Astrocyte (in vitro differentiated cells and primary cell): ENCODE measurements at regions not wholly inside any gene's neighbourhood (a gene's known extent, or its start where the extent isn't known, plus 50 kb on each side); places are given as distances from the start of the nearest gene placed in this dataset.

Experiments
- DNase-seq: peaks from one replicate; pipeline ENCODE4 v3.0.0-alpha.2; 2010; ENCODE audit warnings: low read depth
- FAIRE-seq: peaks from 2 replicates; lab custom pipeline; 2011; peaks lifted over from hg19 to GRCh38; lab: Jason Lieb, UNC
- H2AFZ ChIP-seq: 2 replicates; pipeline ENCODE4 v1.6.0; 2012; ENCODE audit warnings: low read depth, low read length, inconsistent platforms
- H3K27ac ChIP-seq: 2 replicates; pipeline ENCODE4 v1.5.1; 2011; ENCODE audit warnings: low read depth, low read length, inconsistent platforms
- H3K27me3 ChIP-seq: 2 replicates; pipeline ENCODE4 v1.6.0; 2011; ENCODE audit warnings: low read length, inconsistent platforms; ENCODE audit not compliant: insufficient read depth
- H3K36me3 ChIP-seq: 2 replicates; pipeline ENCODE4 v1.5.1; 2011; ENCODE audit warnings: low read length, inconsistent platforms; ENCODE audit not compliant: insufficient read depth
- H3K4me1 ChIP-seq: 2 replicates; pipeline ENCODE4 v1.5.1; 2011; ENCODE audit warnings: low read length, inconsistent platforms; ENCODE audit not compliant: insufficient read depth
- H3K4me2 ChIP-seq: 2 replicates; pipeline ENCODE4 v1.6.0; 2012; ENCODE audit warnings: low read length, inconsistent platforms
- H3K4me3 ChIP-seq: 2 replicates; pipeline ENCODE4 v1.5.1; 2011; ENCODE audit warnings: low read depth, mild to moderate bottlenecking, low read length, inconsistent platforms; ENCODE audit not compliant: insufficient read depth
- H3K79me2 ChIP-seq: 2 replicates; pipeline ENCODE4 v1.6.0; 2012; ENCODE audit warnings: mild to moderate bottlenecking, low read length, inconsistent platforms; ENCODE audit not compliant: insufficient read depth
- H3K9ac ChIP-seq: 2 replicates; pipeline ENCODE4 v1.6.0; 2012; ENCODE audit warnings: mild to moderate bottlenecking, low read length, inconsistent platforms
- H3K9me3 ChIP-seq: 2 replicates; pipeline ENCODE4 v1.5.1; 2012; ENCODE audit warnings: low read depth, mild to moderate bottlenecking, low read length, inconsistent platforms; ENCODE audit not compliant: insufficient read depth
- H4K20me1 ChIP-seq: 2 replicates; pipeline ENCODE4 v1.6.0; 2012; ENCODE audit warnings: low read length, inconsistent platforms; ENCODE audit not compliant: insufficient read depth
- H3K27ac Mint-ChIP-seq: one replicate; pipeline ENCODE4 v1.8.0; 2021; ENCODE audit warnings: mild to moderate bottlenecking, mixed read lengths; ENCODE audit not compliant: unreplicated experiment
- H3K27me3 Mint-ChIP-seq: one replicate; pipeline ENCODE4 v1.8.0; 2021; ENCODE audit warnings: low read depth, mixed read lengths; ENCODE audit not compliant: unreplicated experiment
- H3K36me3 Mint-ChIP-seq: one replicate; pipeline ENCODE4 v1.8.0; 2021; ENCODE audit warnings: low read depth, mixed read lengths; ENCODE audit not compliant: unreplicated experiment
- H3K4me1 Mint-ChIP-seq: one replicate; pipeline ENCODE4 v1.8.0; 2021; ENCODE audit warnings: low read depth, mixed read lengths; ENCODE audit not compliant: unreplicated experiment
- H3K4me3 Mint-ChIP-seq: one replicate; pipeline ENCODE4 v1.8.0; 2021; ENCODE audit warnings: mild to moderate bottlenecking, moderate library complexity, mixed read lengths; ENCODE audit not compliant: unreplicated experiment
- H3K9me3 Mint-ChIP-seq: one replicate; pipeline ENCODE4 v1.8.0; 2021; ENCODE audit warnings: mild to moderate bottlenecking, mixed read lengths; ENCODE audit not compliant: unreplicated experiment
- EZH2 ChIP-seq: IDR thresholded peaks from 2 replicates; pipeline ENCODE4 v1.6.1; 2012; ENCODE audit warnings: mild to moderate bottlenecking, low read length, inconsistent platforms; ENCODE audit not compliant: insufficient read depth
- TF ChIP-seq, protein P1 (sequence below): IDR thresholded peaks from 2 replicates; pipeline ENCODE4 v1.5.1; 2011; ENCODE audit warnings: low read depth, mild to moderate bottlenecking, inconsistent platforms, low read length, moderate library complexity; ENCODE audit not compliant: insufficient read depth

DNA sequence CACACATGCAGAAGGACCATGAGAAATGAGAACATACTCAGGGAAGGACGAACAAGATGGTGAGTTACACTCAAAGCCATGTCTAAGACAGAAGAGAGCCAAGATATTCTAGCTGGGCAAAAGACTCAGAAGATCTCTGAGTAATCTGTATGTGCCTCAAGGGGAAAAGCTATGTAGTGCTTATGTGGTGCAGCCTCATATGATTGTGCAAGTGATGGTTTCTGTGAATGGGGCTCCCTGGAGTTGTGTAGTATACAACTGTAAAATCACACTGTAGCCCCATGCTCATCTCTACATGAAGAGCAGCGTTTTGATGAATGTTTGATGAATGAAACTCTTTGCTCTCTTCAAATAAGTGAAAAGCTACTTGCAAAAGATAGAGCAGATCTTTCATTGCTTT lies 57.5 kb downstream of the OSR1 start:
- H3K79me2 ChIP-seq = no peaks in the 10 kb centered on the region
- H3K4me1 ChIP-seq = no peaks in the 10 kb centered on the region
- no peak overlapping the region for H3K27ac ChIP-seq
- Mint-ChIP-seq H3K36me3 (no peaks in the 10 kb centered on the region), H3K4me3 (no peak overlapping the region), H3K4me1 (no peaks in the 10 kb centered on the region), H3K27me3 (no peaks in the 10 kb centered on the region), H3K27ac (no peak overlapping the region), H3K9me3 (no peaks in the 10 kb centered on the region)
- H4K20me1 ChIP-seq = no peaks in the 10 kb centered on the region
- H3K27me3 ChIP-seq = no peaks in the 10 kb centered on the region
- H3K9me3 ChIP-seq = no peaks in the 10 kb centered on the region
- H3K4me2 ChIP-seq = no peak overlapping the region
- H2AFZ ChIP-seq = no peak overlapping the region
- DNase-seq (no peak), FAIRE-seq (no peak)
- TF ChIP-seq EZH2 = no peak
- no peak overlapping the region for H3K4me3 ChIP-seq
- H3K9ac ChIP-seq = no peak overlapping the region
- no peaks in the 10 kb centered on the region for H3K36me3 ChIP-seq

DNA sequence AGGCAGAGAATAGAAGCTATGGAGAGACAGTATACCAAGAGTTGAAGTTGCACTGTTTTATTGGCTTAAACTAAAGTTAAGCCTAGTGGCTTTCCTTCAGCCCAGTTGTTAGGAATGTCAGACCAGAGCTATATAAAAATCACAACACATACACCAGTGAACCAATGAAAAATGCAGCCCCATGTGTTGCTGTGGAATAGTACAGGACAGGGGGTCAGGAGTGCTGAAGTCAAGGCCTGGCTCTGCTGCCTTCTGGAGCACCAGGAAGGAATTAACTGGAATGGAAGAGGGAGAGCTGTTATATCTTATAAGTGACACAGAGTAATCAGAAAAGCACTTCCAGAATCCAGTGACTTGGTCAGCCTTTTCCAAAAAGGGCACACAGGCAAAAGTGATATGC lies 58.9 kb downstream of the OSR1 start:
- Mint-ChIP-seq H3K4me3 (no peak overlapping the region), H3K27ac (no peak overlapping the region), H3K4me1 (no peaks in the 10 kb centered on the region), H3K9me3 (no peaks in the 10 kb centered on the region), H3K36me3 (no peaks in the 10 kb centered on the region), H3K27me3 (no peaks in the 10 kb centered on the region)
- H3K27ac ChIP-seq = no peak overlapping the region
- H3K4me3 ChIP-seq = no peak overlapping the region
- no peaks in the 10 kb centered on the region for H3K79me2 ChIP-seq
- TF ChIP-seq, protein P1, sequence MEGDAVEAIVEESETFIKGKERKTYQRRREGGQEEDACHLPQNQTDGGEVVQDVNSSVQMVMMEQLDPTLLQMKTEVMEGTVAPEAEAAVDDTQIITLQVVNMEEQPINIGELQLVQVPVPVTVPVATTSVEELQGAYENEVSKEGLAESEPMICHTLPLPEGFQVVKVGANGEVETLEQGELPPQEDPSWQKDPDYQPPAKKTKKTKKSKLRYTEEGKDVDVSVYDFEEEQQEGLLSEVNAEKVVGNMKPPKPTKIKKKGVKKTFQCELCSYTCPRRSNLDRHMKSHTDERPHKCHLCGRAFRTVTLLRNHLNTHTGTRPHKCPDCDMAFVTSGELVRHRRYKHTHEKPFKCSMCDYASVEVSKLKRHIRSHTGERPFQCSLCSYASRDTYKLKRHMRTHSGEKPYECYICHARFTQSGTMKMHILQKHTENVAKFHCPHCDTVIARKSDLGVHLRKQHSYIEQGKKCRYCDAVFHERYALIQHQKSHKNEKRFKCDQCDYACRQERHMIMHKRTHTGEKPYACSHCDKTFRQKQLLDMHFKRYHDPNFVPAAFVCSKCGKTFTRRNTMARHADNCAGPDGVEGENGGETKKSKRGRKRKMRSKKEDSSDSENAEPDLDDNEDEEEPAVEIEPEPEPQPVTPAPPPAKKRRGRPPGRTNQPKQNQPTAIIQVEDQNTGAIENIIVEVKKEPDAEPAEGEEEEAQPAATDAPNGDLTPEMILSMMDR = no peak
- H3K27me3 ChIP-seq = no peaks in the 10 kb centered on the region
- DNase-seq (no peak), FAIRE-seq (no peak)
- no peaks in the 10 kb centered on the region for H3K36me3 ChIP-seq
- no peak overlapping the region for H3K9ac ChIP-seq
- no peak overlapping the region for H3K4me2 ChIP-seq
- no peak overlapping the region for H2AFZ ChIP-seq
- no peaks in the 10 kb centered on the region for H3K9me3 ChIP-seq
- H3K4me1 ChIP-seq = no peaks in the 10 kb centered on the region
- H4K20me1 ChIP-seq = no peaks in the 10 kb centered on the region

DNA sequence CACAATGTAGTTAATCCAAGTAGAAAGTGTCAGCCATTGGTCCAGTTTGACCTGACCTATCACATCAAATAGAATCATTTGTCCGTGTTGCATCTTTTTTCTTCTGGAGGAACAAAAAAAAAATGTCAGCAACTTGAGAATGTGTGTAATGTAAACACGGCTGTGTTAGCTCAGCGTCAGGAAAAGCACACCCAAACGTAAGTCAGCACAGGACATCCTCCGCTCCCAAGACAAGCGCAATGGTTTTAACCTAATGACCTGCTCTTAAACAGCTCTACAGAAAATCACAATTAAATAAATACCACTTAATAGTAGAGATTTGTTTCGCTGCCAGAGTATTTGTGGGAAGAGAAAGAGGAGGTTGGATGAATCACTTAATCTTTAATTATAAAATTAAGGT lies 59.4 kb downstream of the OSR1 start:
- H3K27me3 Mint-ChIP-seq = no peaks in the 10 kb centered on the region
- Histone ChIP-seq H3K79me2 (no peaks in the 10 kb centered on the region), H3K4me2 (no peak overlapping the region)

More for the DNA sequence above, 59.4 kb downstream of the OSR1 start:
- Mint-ChIP-seq H3K36me3 (no peaks in the 10 kb centered on the region), H3K27ac (no peak overlapping the region), H3K4me3 (no peak overlapping the region), H3K9me3 (no peaks in the 10 kb centered on the region), H3K4me1 (no peaks in the 10 kb centered on the region)
- no peaks in the 10 kb centered on the region for H4K20me1 ChIP-seq
- TF ChIP-seq, protein P1 = no peak
- H3K9ac ChIP-seq = no peak overlapping the region
- FAIRE-seq = no peak
- H3K27ac ChIP-seq = no peak overlapping the region
- H3K27me3 ChIP-seq = no peaks in the 10 kb centered on the region
- H3K9me3 ChIP-seq = no peaks in the 10 kb centered on the region
- no peak overlapping the region for H3K4me3 ChIP-seq
- no peaks in the 10 kb centered on the region for H3K36me3 ChIP-seq
- no peaks in the 10 kb centered on the region for H3K4me1 ChIP-seq
- DNase-seq = peak; percentile 12
- H2AFZ ChIP-seq = no peak overlapping the region
